ENCODE measurements at regions not wholly inside any gene's neighbourhood (a gene's known extent, or its start where the extent isn't known, plus 50 kb on each side); places are given as distances from the start of the nearest gene placed in this dataset.

DNA sequence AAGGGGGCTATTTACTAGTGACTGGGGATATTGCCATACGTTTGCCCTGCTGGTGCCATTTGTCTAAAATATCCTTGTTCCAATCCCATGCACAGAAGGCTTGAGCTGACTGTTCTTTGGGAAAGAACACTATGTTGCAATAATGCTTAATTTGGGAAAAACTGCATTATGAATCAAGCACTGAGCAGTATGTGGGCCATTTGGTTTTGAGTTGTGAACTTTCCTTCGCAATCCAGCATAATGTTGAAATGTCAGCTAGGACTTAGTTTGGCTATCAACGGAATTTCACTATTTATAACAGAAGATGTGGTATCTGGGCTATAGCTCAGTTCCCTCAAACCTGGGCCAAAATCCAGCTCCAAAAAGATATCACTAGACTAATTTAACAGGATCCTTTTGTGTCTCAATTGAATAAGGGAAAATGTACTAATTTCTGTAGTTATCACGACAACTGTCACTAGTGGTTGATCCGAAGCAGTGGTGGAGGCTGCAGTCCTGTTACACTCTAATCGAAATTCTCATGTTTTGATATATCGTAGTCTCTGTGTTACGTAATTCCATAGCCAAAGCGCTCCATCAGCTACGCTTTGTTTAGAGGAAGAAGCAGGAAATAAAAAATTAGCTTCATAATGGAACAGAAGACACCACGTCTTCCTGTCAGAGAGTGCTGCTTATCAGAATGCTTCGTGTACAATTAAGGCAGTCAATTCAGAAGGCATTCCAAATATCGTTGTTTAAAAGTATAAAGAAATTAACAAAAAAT is 686.8 kb upstream of the SALL3 start:
- Histone ChIP-seq H3K4me3 (replicated peaks in 1 of 4; ENCODE audit: control extremely low read depth in 1 of 4, insufficient read depth in 1 of 4, low read depth in 3 of 4, low read length in 4 of 4) (no peak overlapping the region), H3K9me3 (ENCODE audit: control insufficient read depth, insufficient read depth, low read depth, low read length) (no peaks in the 10 kb centered on the region), H3K9ac (ENCODE audit: insufficient read depth, low read length) (no peak overlapping the region), H3K27ac (ENCODE audit: insufficient read depth, low read length) (no peak overlapping the region), H3K27me3 (ENCODE audit: control insufficient read depth, insufficient read depth, low read length) (no peaks in the 10 kb centered on the region), H3K4me1 (ENCODE audit: control insufficient read depth, extremely low read depth, insufficient read depth, low read length) (no peaks in the 10 kb centered on the region), H3K36me3 (ENCODE audit: control insufficient read depth, insufficient read depth, low read length) (no peaks in the 10 kb centered on the region), H4K20me1 (ENCODE audit: control insufficient read depth, extremely low read depth, insufficient read depth, low read length) (no peaks in the 10 kb centered on the region), H3K79me2 (ENCODE audit: control insufficient read depth, insufficient read depth, low read length) (no peaks in the 10 kb centered on the region), H2AFZ (ENCODE audit: low read length) (no peak overlapping the region), H3K4me2 (ENCODE audit: extremely low read depth, insufficient read depth, low read length) (no peak overlapping the region)
- DNase-seq (ENCODE audit: low read depth in 2 of 2), result peak in 1 of 2 donors; percentile 2
- TF ChIP-seq EZH2 (IDR thresholded peaks at IDR 0.05; ENCODE audit: low read length, missing control alignments), result no peak
- no peak for TF ChIP-seq CTCF (conservative IDR thresholded peaks at IDR 0.05 in 1 of 2, IDR thresholded peaks at IDR 0.05 in 1 of 2; ENCODE audit: low read depth in 1 of 2, low read length in 2 of 2)

- TF ChIP-seq EZH2 (IDR thresholded peaks at IDR 0.05; ENCODE audit: low read length, missing control alignments) (no peak), CTCF (conservative IDR thresholded peaks at IDR 0.05 in 1 of 2, IDR thresholded peaks at IDR 0.05 in 1 of 2; ENCODE audit: low read depth in 1 of 2, low read length in 2 of 2) (no peak)
- H3K4me3 ChIP-seq (replicated peaks in 1 of 4; ENCODE audit: control extremely low read depth in 1 of 4, insufficient read depth in 1 of 4, low read depth in 3 of 4, low read length in 4 of 4), result peak overlapping the region in 1 of 4 experiments; percentile 5
- H3K9ac ChIP-seq (ENCODE audit: insufficient read depth, low read length), result no peak overlapping the region
- H4K20me1 ChIP-seq (ENCODE audit: control insufficient read depth, extremely low read depth, insufficient read depth, low read length), result no peaks in the 10 kb centered on the region
- no peak overlapping the region for H3K4me2 ChIP-seq (ENCODE audit: extremely low read depth, insufficient read depth, low read length)
- H3K27me3 ChIP-seq (ENCODE audit: control insufficient read depth, insufficient read depth, low read length), result no peaks in the 10 kb centered on the region
- no peaks in the 10 kb centered on the region for H3K79me2 ChIP-seq (ENCODE audit: control insufficient read depth, insufficient read depth, low read length)
- no peaks in the 10 kb centered on the region for H3K4me1 ChIP-seq (ENCODE audit: control insufficient read depth, extremely low read depth, insufficient read depth, low read length)
- no peaks in the 10 kb centered on the region for H3K36me3 ChIP-seq (ENCODE audit: control insufficient read depth, insufficient read depth, low read length)
- H3K27ac ChIP-seq (ENCODE audit: insufficient read depth, low read length), result no peak overlapping the region
- no peak for DNase-seq (ENCODE audit: low read depth in 2 of 2)
- H2AFZ ChIP-seq (ENCODE audit: low read length), result no peak overlapping the region
- H3K9me3 ChIP-seq (ENCODE audit: control insufficient read depth, insufficient read depth, low read depth, low read length), result no peaks in the 10 kb centered on the region
These were observed 686.1 kb upstream of the SALL3 start for GRCh38 chr18:78293540-78293939.

DNA sequence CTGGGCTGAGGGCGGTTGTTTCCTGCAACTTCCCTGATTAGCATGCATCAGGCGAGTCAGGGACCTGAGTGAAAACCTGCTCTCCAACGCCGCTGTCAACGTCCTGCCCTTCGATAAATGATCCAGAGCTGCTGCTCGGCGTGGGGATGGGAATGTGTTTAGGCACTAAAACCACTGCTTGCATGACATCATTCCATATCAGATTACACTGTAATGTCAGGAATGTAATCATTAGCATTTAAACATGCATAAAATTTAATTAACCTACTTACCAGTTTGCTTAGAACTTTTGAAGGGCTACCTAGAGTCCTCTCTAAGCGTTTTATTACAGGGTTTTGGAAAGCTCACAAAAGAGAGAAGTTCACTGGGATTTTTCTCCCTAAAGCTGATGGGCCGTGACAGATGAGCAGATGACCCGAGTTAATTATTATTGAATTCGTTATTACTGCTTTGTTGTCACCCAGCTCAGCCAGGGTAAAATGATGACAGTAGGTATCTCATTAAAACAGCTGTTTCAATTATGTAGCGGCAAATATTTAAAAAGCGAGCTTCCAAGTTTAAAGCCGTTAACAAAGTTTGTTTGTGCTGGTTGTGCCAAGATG is 685.6 kb upstream of the SALL3 start:
- no peaks in the 10 kb centered on the region for H3K4me1 ChIP-seq (ENCODE audit: control insufficient read depth, extremely low read depth, insufficient read depth, low read length)
- TF ChIP-seq EZH2 (IDR thresholded peaks at IDR 0.05; ENCODE audit: low read length, missing control alignments), result no peak
- no peak for TF ChIP-seq CTCF (conservative IDR thresholded peaks at IDR 0.05 in 1 of 2, IDR thresholded peaks at IDR 0.05 in 1 of 2; ENCODE audit: low read depth in 1 of 2, low read length in 2 of 2)
- no peaks in the 10 kb centered on the region for H3K9me3 ChIP-seq (ENCODE audit: control insufficient read depth, insufficient read depth, low read depth, low read length)
- no peaks in the 10 kb centered on the region for H4K20me1 ChIP-seq (ENCODE audit: control insufficient read depth, extremely low read depth, insufficient read depth, low read length)
- no peak overlapping the region for H3K27ac ChIP-seq (ENCODE audit: insufficient read depth, low read length)
- no peak overlapping the region for H3K4me3 ChIP-seq (replicated peaks in 1 of 4; ENCODE audit: control extremely low read depth in 1 of 4, insufficient read depth in 1 of 4, low read depth in 3 of 4, low read length in 4 of 4)
- no peaks in the 10 kb centered on the region for H3K79me2 ChIP-seq (ENCODE audit: control insufficient read depth, insufficient read depth, low read length)
- no peaks in the 10 kb centered on the region for H3K36me3 ChIP-seq (ENCODE audit: control insufficient read depth, insufficient read depth, low read length)
- H3K27me3 ChIP-seq (ENCODE audit: control insufficient read depth, insufficient read depth, low read length), result no peaks in the 10 kb centered on the region
- H3K9ac ChIP-seq (ENCODE audit: insufficient read depth, low read length), result no peak overlapping the region
- DNase-seq (ENCODE audit: low read depth in 2 of 2), result no peak
- H3K4me2 ChIP-seq (ENCODE audit: extremely low read depth, insufficient read depth, low read length), result no peak overlapping the region
- no peak overlapping the region for H2AFZ ChIP-seq (ENCODE audit: low read length)

Measured in fibroblast of lung (primary cell).